Panc1 (cell line): ENCODE measurements at regions not wholly inside any gene's neighbourhood (a gene's known extent, or its start where the extent isn't known, plus 50 kb on each side); places are given as distances from the start of the nearest gene placed in this dataset.

Source experiments
- ATAC-seq: fragments of 200-7000 bp; cut with Tn5 transposase; 2 replicates; pipeline ENCODE4 v1.9.1; 2020; ENCODE audit warnings: mild to moderate bottlenecking, moderate library complexity
- BruUV-seq: library from RNA; stranded (reverse); fragments of 400-500 nt; replicated peaks from 2 replicates; lab custom pipeline; 2021; lab: Mats Ljungman, UMichigan
- CTCF ChIA-PET: fragments of 300-600 bp; sonication (Branson Sonifier 250); formaldehyde crosslinking; loops from one replicate; lab custom pipeline; 2022; ENCODE audit warnings: antibody characterized with exemption; lab: Charles Lee
- POLR2A ChIA-PET: fragments of 300-600 bp; sonication (Branson Sonifier 250); formaldehyde crosslinking; loops from one replicate; lab custom pipeline; 2022; ENCODE audit warnings: antibody characterized with exemption; lab: Charles Lee
- DNase-seq: peaks from one replicate; pipeline ENCODE4 v3.0.0-alpha.2; 2010; ENCODE audit warnings: low read depth, low spot score
- H3K27ac ChIP-seq: 2 replicates; pipeline ENCODE4 v1.5.1; 2011; ENCODE audit warnings: mild to moderate bottlenecking, low read length, inconsistent platforms
- H3K27me3 ChIP-seq: fragments of 200-500 bp; sonication (Bioruptor generic); 2 replicates; pipeline ENCODE4 v1.6.0; 2014; ENCODE audit warnings: low read length, inconsistent platforms; ENCODE audit not compliant: control insufficient read depth, insufficient read depth
- H3K36me3 ChIP-seq: fragments of 200-500 bp; sonication (Bioruptor generic); 2 replicates; pipeline ENCODE4 v1.5.1; 2014; ENCODE audit warnings: inconsistent platforms, mild to moderate bottlenecking, low read length, moderate library complexity; ENCODE audit not compliant: control insufficient read depth, insufficient read depth
- H3K4me1 ChIP-seq: 2 replicates; pipeline ENCODE4 v1.5.1; 2011; ENCODE audit warnings: inconsistent platforms, mild to moderate bottlenecking, low read length, moderate library complexity; ENCODE audit not compliant: control insufficient read depth, insufficient read depth
- H3K4me3 ChIP-seq, 2 experiments: 2 replicates each; pipeline ENCODE4 v1.5.1; 2011 to 2012; ENCODE audit warnings: low read depth in 2 of 2, low read length in 2 of 2, mild to moderate bottlenecking in 2 of 2, inconsistent platforms in 1 of 2, moderate library complexity in 1 of 2
- H3K9me3 ChIP-seq: fragments of 200-500 bp; sonication (Bioruptor generic); 2 replicates; pipeline ENCODE4 v1.5.1; 2014; ENCODE audit warnings: low read depth, mild to moderate bottlenecking, inconsistent platforms, low read length, moderate library complexity; ENCODE audit not compliant: control insufficient read depth, insufficient read depth
- CTCF ChIP-seq: fragments of 450-650 bp; IDR thresholded peaks from 2 replicates; pipeline ENCODE4 v1.5.1; 2017; ENCODE audit warnings: mild to moderate bottlenecking
- POLR2AphosphoS5 ChIP-seq: IDR thresholded peaks from 2 replicates; pipeline ENCODE4 v1.6.1; 2012; ENCODE audit warnings: mild to moderate bottlenecking, low read depth, low read length, moderate library complexity
- REST ChIP-seq, 2 experiments: IDR thresholded peaks; 2 replicates each; pipeline ENCODE4 v1.6.1; 2011 to 2012; ENCODE audit warnings: low read depth in 2 of 2, control low read depth in 1 of 2, low read length in 1 of 2, mild to moderate bottlenecking in 1 of 2, moderate library complexity in 1 of 2; ENCODE audit not compliant: insufficient read depth in 1 of 2
- SIN3A ChIP-seq: IDR thresholded peaks from 2 replicates; pipeline ENCODE4 v1.6.1; 2012; ENCODE audit warnings: low read depth, mild to moderate bottlenecking, low read length, moderate library complexity, borderline replicate concordance; ENCODE audit not compliant: insufficient read depth
- TCF7L2 ChIP-seq: IDR thresholded peaks from 2 replicates; pipeline ENCODE4 v1.6.1; 2011; ENCODE audit warnings: mild to moderate bottlenecking, low read depth, low read length, inconsistent platforms
- in situ Hi-C: cut with HindIII; loops from 2 replicates; pipeline ENCODE4 v1.10.0; 2016; ENCODE audit warnings: low sequenced_read_pairs, low pct_unique_long_range_greater_than_20kb
- intact Hi-C: fragments of 100-400 bp; cut with micrococcal nuclease; formaldehyde crosslinking; loops from one replicate; pipeline ENCODE4 v1.10.0; 2022; ENCODE audit not compliant: unreplicated experiment

GRCh38 chr11:23113887-23114216 is 253.6 kb upstream of the CCDC179 start:
- intact Hi-C loops = loop anchor here (10.0 kb wide), 1 partner anchor 431 kb away; no protein-coding TSS in a partner anchor
- DNase-seq = no peak
- H3K4me1 ChIP-seq = no peaks in the 10 kb centered on the region
- no peaks in the 10 kb centered on the region for H3K9me3 ChIP-seq
- TF ChIP-seq CTCF (peak; percentile 39), POLR2AphosphoS5 (no peak)
- ChIA-PET CTCF (no interaction called here), POLR2A (no interaction called here)
- no TSS peak for BruUV-seq
- ATAC-seq = no peak
- no peaks in the 10 kb centered on the region for H3K36me3 ChIP-seq
- H3K27me3 ChIP-seq = no peaks in the 10 kb centered on the region
- H3K27ac ChIP-seq = no peak overlapping the region
- H3K4me3 ChIP-seq = no peak overlapping the region
- in situ Hi-C loops = no loop called here

GRCh38 chr11:23123753-23124152 is 263.5 kb upstream of the CCDC179 start:
- no peak for ATAC-seq
- no peaks in the 10 kb centered on the region for H3K36me3 ChIP-seq
- no peaks in the 10 kb centered on the region for H3K9me3 ChIP-seq
- ChIA-PET POLR2A (no interaction called here), CTCF (no interaction called here)
- no TSS peak for BruUV-seq
- no peaks in the 10 kb centered on the region for H3K27me3 ChIP-seq
- DNase-seq = no peak
- TF ChIP-seq CTCF (no peak), SIN3A (no peak), POLR2AphosphoS5 (no peak), REST (IDR thresholded peaks at IDR 0.05; ENCODE audit: insufficient read depth in 1 of 2, low read depth in 2 of 2, low read length in 1 of 2) (no peak), TCF7L2 (no peak)
- H3K27ac ChIP-seq = no peak overlapping the region
- in situ Hi-C loops (no loop called here), intact Hi-C loops (no loop called here)
- no peaks in the 10 kb centered on the region for H3K4me1 ChIP-seq
- H3K4me3 ChIP-seq = no peak overlapping the region

- in situ Hi-C loops (no loop called here), intact Hi-C loops (no loop called here)
- Histone ChIP-seq H3K9me3 (no peaks in the 10 kb centered on the region), H3K4me1 (no peaks in the 10 kb centered on the region), H3K27me3 (no peaks in the 10 kb centered on the region), H3K4me3 (no peak overlapping the region), H3K27ac (no peak overlapping the region), H3K36me3 (no peaks in the 10 kb centered on the region)
- ATAC-seq = no peak
- no peak for TF ChIP-seq POLR2AphosphoS5
- no peak for TF ChIP-seq CTCF
- TF ChIP-seq SIN3A = no peak
- TF ChIP-seq REST (IDR thresholded peaks at IDR 0.05; ENCODE audit: insufficient read depth in 1 of 2, low read depth in 2 of 2, low read length in 1 of 2) = no peak
- no peak for DNase-seq
- ChIA-PET POLR2A (no interaction called here), CTCF (no interaction called here)
- BruUV-seq = no TSS peak
These were observed 264.0 kb upstream of the CCDC179 start for GRCh38 chr11:23124249-23124648.
